Neural progenitor cell (in vitro differentiated cells): ENCODE measurements at regions not wholly inside any gene's neighbourhood (a gene's known extent, or its start where the extent isn't known, plus 50 kb on each side); places are given as distances from the start of the nearest gene placed in this dataset.

ENCODE experiments used
- DNase-seq: peaks from one replicate; pipeline ENCODE4 v3.0.0-alpha.2; 2016; ENCODE audit warnings: low spot score
- H2AFZ ChIP-seq: fragments of 200-600 bp; sonication (generic); replicated peaks from 2 replicates; pipeline ENCODE4 v1.6.1; 2016; ENCODE audit warnings: antibody characterized with exemption
- H3F3A ChIP-seq: fragments of 200-600 bp; sonication (generic); 2 replicates; pipeline ENCODE4 v1.6.1; 2016; ENCODE audit warnings: antibody characterized with exemption, low read depth
- H3K27ac ChIP-seq: fragments of 200-600 bp; sonication (generic); 2 replicates; pipeline ENCODE4 v1.5.1; 2016; ENCODE audit warnings: mild to moderate bottlenecking
- H3K27me3 ChIP-seq: fragments of 200-600 bp; sonication (generic); 2 replicates; pipeline ENCODE4 v1.6.1; 2016; ENCODE audit warnings: mild to moderate bottlenecking, moderate library complexity
- H3K36me3 ChIP-seq: fragments of 200-600 bp; sonication (generic); 2 replicates; pipeline ENCODE4 v1.5.1; 2016
- H3K4me1 ChIP-seq: fragments of 200-600 bp; sonication (generic); 2 replicates; pipeline ENCODE4 v1.6.1; 2016; ENCODE audit warnings: mixed run types
- H3K4me2 ChIP-seq: fragments of 200-600 bp; sonication (generic); 2 replicates; pipeline ENCODE4 v1.6.1; 2016
- H3K4me3 ChIP-seq: fragments of 200-600 bp; sonication (generic); 2 replicates; pipeline ENCODE4 v1.5.1; 2016
- H3K79me2 ChIP-seq: fragments of 200-600 bp; sonication (generic); 2 replicates; pipeline ENCODE4 v1.6.1; 2016; ENCODE audit warnings: low read depth
- H3K9ac ChIP-seq: fragments of 200-600 bp; sonication (generic); 2 replicates; pipeline ENCODE4 v1.6.1; 2016
- H3K9me3 ChIP-seq: fragments of 200-600 bp; sonication (generic); 2 replicates; pipeline ENCODE4 v1.5.1; 2016; ENCODE audit warnings: low read depth
- H4K20me1 ChIP-seq: fragments of 200-600 bp; sonication (generic); 2 replicates; pipeline ENCODE4 v1.6.1; 2016; ENCODE audit warnings: low read depth
- H3K27ac Mint-ChIP-seq: 3 replicates; pipeline ENCODE4 v1.8.0; 2021; ENCODE audit warnings: mixed read lengths
- H3K27me3 Mint-ChIP-seq: 2 replicates; pipeline ENCODE4 v1.8.0; 2022; ENCODE audit warnings: low read depth, mild to moderate bottlenecking, inconsistent platforms, moderate library complexity, mixed read lengths; ENCODE audit not compliant: insufficient read depth
- H3K36me3 Mint-ChIP-seq: 3 replicates; pipeline ENCODE4 v1.8.0; 2021; ENCODE audit warnings: mixed read lengths
- H3K4me1 Mint-ChIP-seq: 3 replicates; pipeline ENCODE4 v1.8.0; 2021; ENCODE audit warnings: mixed read lengths
- H3K4me3 Mint-ChIP-seq: 3 replicates; pipeline ENCODE4 v1.8.0; 2021; ENCODE audit warnings: mild to moderate bottlenecking, moderate library complexity, mixed read lengths
- H3K9me3 Mint-ChIP-seq: 3 replicates; pipeline ENCODE4 v1.8.0; 2020; ENCODE audit warnings: mixed read lengths
- CTCF ChIP-seq: fragments of 200-600 bp; sonication (generic); IDR thresholded peaks from 2 replicates; pipeline ENCODE4 v1.5.1; 2017; ENCODE audit warnings: antibody characterized with exemption, mild to moderate bottlenecking
- EZH2 ChIP-seq: fragments of 200-600 bp; sonication (generic); IDR thresholded peaks from 2 replicates; pipeline ENCODE4 v1.6.1; 2017; ENCODE audit warnings: antibody characterized with exemption, mild to moderate bottlenecking, moderate library complexity
- EZH2phosphoT487 ChIP-seq: fragments of 200-600 bp; sonication (generic); IDR thresholded peaks from 2 replicates; pipeline ENCODE4 v1.6.1; 2017; ENCODE audit warnings: antibody characterized with exemption

- no peak overlapping the region for H3K9ac ChIP-seq
- Mint-ChIP-seq H3K4me1 (peaks cover 4% of the 10 kb centered on the region), H3K27me3 (peaks cover 7% of the 10 kb centered on the region), H3K9me3 (no peaks in the 10 kb centered on the region), H3K36me3 (no peaks in the 10 kb centered on the region), H3K4me3 (no peak overlapping the region), H3K27ac (no peak overlapping the region)
- no peak overlapping the region for H3K4me3 ChIP-seq
- no peaks in the 10 kb centered on the region for H3K9me3 ChIP-seq
- TF ChIP-seq CTCF (no peak), EZH2 (no peak), EZH2phosphoT487 (no peak)
- DNase-seq: no peak
- peaks cover 3% of the 10 kb centered on the region for H3K4me1 ChIP-seq
- H3K4me2 ChIP-seq: no peak overlapping the region
- H3F3A ChIP-seq: no peaks in the 10 kb centered on the region
- H3K79me2 ChIP-seq: no peaks in the 10 kb centered on the region
- no peak overlapping the region for H2AFZ ChIP-seq
- no peaks in the 10 kb centered on the region for H3K36me3 ChIP-seq
- no peaks in the 10 kb centered on the region for H3K27me3 ChIP-seq
- no peaks in the 10 kb centered on the region for H4K20me1 ChIP-seq
- H3K27ac ChIP-seq: no peak overlapping the region
These were observed 524.5 kb downstream of the BRD1 start for GRCh38 chr22:49303061-49303735.

DNA sequence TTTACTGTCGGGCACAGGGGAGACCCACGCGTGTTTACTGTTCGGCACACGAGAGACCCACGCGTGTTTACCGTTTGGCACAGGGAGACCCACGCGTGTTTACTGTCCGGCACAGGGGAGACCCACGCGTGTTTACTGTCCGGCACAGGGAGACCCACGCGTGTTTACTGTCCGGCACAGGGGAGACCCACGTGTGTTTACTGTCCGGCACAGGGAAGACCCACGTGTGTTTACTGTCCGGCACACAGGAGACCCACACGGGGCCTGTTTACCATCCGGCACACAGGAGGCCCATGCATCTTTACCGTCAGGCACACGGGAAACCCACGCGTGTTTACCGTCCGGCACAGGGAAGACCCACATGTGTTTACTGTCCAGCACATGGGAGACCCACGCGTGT, 525.1 kb downstream of the BRD1 start:
- H3F3A ChIP-seq: no peaks in the 10 kb centered on the region
- H3K4me1 ChIP-seq: peaks cover 3% of the 10 kb centered on the region
- H3K79me2 ChIP-seq: no peaks in the 10 kb centered on the region
- H4K20me1 ChIP-seq: no peaks in the 10 kb centered on the region
- no peaks in the 10 kb centered on the region for H3K9me3 Mint-ChIP-seq
- peaks cover 4% of the 10 kb centered on the region for H3K4me1 Mint-ChIP-seq
- no peaks in the 10 kb centered on the region for H3K27me3 ChIP-seq
- H3K27me3 Mint-ChIP-seq: peaks cover 7% of the 10 kb centered on the region
- no peaks in the 10 kb centered on the region for H3K36me3 Mint-ChIP-seq
- no peak overlapping the region for H2AFZ ChIP-seq
- H3K36me3 ChIP-seq: no peaks in the 10 kb centered on the region
- H3K4me3 Mint-ChIP-seq: no peak overlapping the region
- no peak overlapping the region for H3K27ac Mint-ChIP-seq
- TF ChIP-seq EZH2phosphoT487 (no peak), EZH2 (no peak), CTCF (no peak)
- H3K9me3 ChIP-seq: no peaks in the 10 kb centered on the region
- no peak for DNase-seq
- no peak overlapping the region for H3K9ac ChIP-seq
- H3K4me3 ChIP-seq: no peak overlapping the region
- no peak overlapping the region for H3K4me2 ChIP-seq
- H3K27ac ChIP-seq: no peak overlapping the region

DNA sequence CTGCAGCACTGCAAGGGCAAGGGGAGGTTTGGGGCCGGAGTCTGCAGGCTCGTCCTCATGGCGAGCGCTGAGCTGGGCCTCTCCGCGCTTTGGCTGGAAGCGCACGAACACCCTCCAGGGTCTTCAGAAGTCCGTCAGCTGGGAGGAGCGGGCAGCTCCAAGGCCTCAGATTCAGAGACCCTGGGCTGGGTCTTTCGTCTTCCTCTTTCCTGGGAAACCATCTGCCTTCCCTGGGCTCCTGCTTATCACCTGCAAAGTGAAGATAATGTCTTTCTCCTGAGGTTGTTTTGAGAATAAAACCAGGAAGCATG, 525.6 kb downstream of the BRD1 start:
- peaks cover 4% of the 10 kb centered on the region for H3K4me1 Mint-ChIP-seq

More for the DNA sequence above, 525.6 kb downstream of the BRD1 start:
- Histone ChIP-seq H3K27me3 (no peaks in the 10 kb centered on the region), H3K4me1 (peaks cover 3% of the 10 kb centered on the region), H3K9me3 (no peaks in the 10 kb centered on the region), H3K79me2 (no peaks in the 10 kb centered on the region), H3K4me2 (no peak overlapping the region), H3F3A (no peaks in the 10 kb centered on the region), H3K27ac (no peak overlapping the region), H3K4me3 (no peak overlapping the region), H4K20me1 (no peaks in the 10 kb centered on the region), H3K36me3 (no peaks in the 10 kb centered on the region), H3K9ac (no peak overlapping the region), H2AFZ (no peak overlapping the region)
- Mint-ChIP-seq H3K36me3 (no peaks in the 10 kb centered on the region), H3K9me3 (no peaks in the 10 kb centered on the region), H3K27ac (no peak overlapping the region), H3K27me3 (peaks cover 7% of the 10 kb centered on the region), H3K4me3 (no peak overlapping the region)
- TF ChIP-seq EZH2 (no peak), CTCF (no peak), EZH2phosphoT487 (no peak)
- no peak for DNase-seq
